ENCODE measurements at regions not wholly inside any gene's neighbourhood (a gene's known extent, or its start where the extent isn't known, plus 50 kb on each side); places are given as distances from the start of the nearest gene placed in this dataset.

DNA sequence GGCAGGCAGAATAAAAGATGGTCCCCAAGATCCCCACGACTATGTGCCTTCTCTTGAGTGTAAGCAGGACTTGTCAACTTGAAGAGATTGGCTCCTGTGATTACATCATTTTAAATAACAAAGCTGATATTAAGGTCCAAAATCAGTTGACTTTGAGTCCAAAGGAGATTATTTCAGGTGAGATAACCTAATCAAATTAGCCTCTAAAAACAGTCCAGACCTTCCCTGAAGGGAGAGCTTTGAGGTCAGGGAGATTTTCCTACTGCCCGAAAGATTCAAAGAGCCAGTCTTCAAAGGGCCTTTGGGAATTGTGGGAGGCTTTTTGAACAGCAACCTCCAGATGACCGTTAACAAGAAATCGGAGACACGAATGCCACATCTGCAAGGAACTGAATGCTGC lies 51.5 kb upstream of the NCAM2 start:
- Histone ChIP-seq H3K4me3 (no peak overlapping the region), H3K27ac (no peak overlapping the region), H3K9me3 (no peaks in the 10 kb centered on the region), H3K4me1 (no peaks in the 10 kb centered on the region), H3K36me3 (no peaks in the 10 kb centered on the region), H3K27me3 (no peaks in the 10 kb centered on the region)
- intact Hi-C loops (cut with DNase I), result no loop called here
- no peak for DNase-seq (ENCODE audit: low spot score in 2 of 2)
- TF ChIP-seq, protein P1, sequence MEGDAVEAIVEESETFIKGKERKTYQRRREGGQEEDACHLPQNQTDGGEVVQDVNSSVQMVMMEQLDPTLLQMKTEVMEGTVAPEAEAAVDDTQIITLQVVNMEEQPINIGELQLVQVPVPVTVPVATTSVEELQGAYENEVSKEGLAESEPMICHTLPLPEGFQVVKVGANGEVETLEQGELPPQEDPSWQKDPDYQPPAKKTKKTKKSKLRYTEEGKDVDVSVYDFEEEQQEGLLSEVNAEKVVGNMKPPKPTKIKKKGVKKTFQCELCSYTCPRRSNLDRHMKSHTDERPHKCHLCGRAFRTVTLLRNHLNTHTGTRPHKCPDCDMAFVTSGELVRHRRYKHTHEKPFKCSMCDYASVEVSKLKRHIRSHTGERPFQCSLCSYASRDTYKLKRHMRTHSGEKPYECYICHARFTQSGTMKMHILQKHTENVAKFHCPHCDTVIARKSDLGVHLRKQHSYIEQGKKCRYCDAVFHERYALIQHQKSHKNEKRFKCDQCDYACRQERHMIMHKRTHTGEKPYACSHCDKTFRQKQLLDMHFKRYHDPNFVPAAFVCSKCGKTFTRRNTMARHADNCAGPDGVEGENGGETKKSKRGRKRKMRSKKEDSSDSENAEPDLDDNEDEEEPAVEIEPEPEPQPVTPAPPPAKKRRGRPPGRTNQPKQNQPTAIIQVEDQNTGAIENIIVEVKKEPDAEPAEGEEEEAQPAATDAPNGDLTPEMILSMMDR (IDR thresholded peaks at IDR 0.05), result no peak
